ENCODE measurements at regions not wholly inside any gene's neighbourhood (a gene's known extent, or its start where the extent isn't known, plus 50 kb on each side); places are given as distances from the start of the nearest gene placed in this dataset.

- TF ChIP-seq YY1 (IDR thresholded peaks at IDR 0.05; ENCODE audit: insufficient read depth, insufficient read length) (no peak), ZNF274 (IDR thresholded peaks at IDR 0.05; ENCODE audit: low read depth, low read length) (no peak)
Measured at GRCh38 chr6:169989594-169989993, 238.2 kb downstream of the ERMARD start.

All from NT2/D1 (cell line).